D721Med (cell line): ENCODE measurements at regions not wholly inside any gene's neighbourhood (a gene's known extent, or its start where the extent isn't known, plus 50 kb on each side); places are given as distances from the start of the nearest gene placed in this dataset.
"Not testable (repeated sequence)": the region's sequence is repeated elsewhere in the genome, so short reads cannot be mapped to it uniquely, and the experiment has no call there.

Experiments
- DNase-seq: peaks from one replicate; pipeline ENCODE4 v3.0.0; 2011; ENCODE audit warnings: low spot score; ENCODE audit not compliant: insufficient read length
- FAIRE-seq: peaks from 2 replicates; lab custom pipeline; 2011; peaks lifted over from hg19 to GRCh38; lab: Jason Lieb, UNC
- CTCF ChIP-seq: IDR thresholded peaks from 2 replicates; pipeline ENCODE4 v1.5.1; 2012; ENCODE audit warnings: mild to moderate bottlenecking, control low read depth; ENCODE audit not compliant: insufficient read depth; ENCODE audit errors: missing control alignments

- no peak for DNase-seq
- TF ChIP-seq CTCF: no peak
- FAIRE-seq: no peak
Observed at GRCh38 chr6:106866875-106867658, 107.5 kb downstream of the CD24 start.

GRCh38 chr6:106862858-106863257 is 111.7 kb downstream of the CD24 start:
- no peak for TF ChIP-seq CTCF
- FAIRE-seq: no peak

GRCh38 chr6:106860940-106861339 is 113.6 kb downstream of the CD24 start:
- FAIRE-seq (no peak), DNase-seq (no peak)
- TF ChIP-seq CTCF: no peak

More at GRCh38 chr6:106862858-106863257, 111.7 kb downstream of the CD24 start:
- DNase-seq: no peak

GRCh38 chr6:106858653-106859092 is 115.9 kb downstream of the CD24 start:
- no peak for TF ChIP-seq CTCF
- FAIRE-seq: no peak
- no peak for DNase-seq

GRCh38 chr6:106857771-106858652 is 116.5 kb downstream of the CD24 start:
- FAIRE-seq (no peak), DNase-seq (no peak)
- TF ChIP-seq CTCF: no peak

GRCh38 chr6:106857310-106857709 is 117.2 kb downstream of the CD24 start:
- FAIRE-seq: not testable (repeated sequence)

GRCh38 chr6:106856227-106856874 is 118.2 kb downstream of the CD24 start:
- DNase-seq: no peak
- no peak for FAIRE-seq
- TF ChIP-seq CTCF: no peak

More at GRCh38 chr6:106857310-106857709, 117.2 kb downstream of the CD24 start:
- DNase-seq: not testable (repeated sequence)
